Stomach (tissue), 4 donors: ENCODE measurements at regions not wholly inside any gene's neighbourhood (a gene's known extent, or its start where the extent isn't known, plus 50 kb on each side); places are given as distances from the start of the nearest gene placed in this dataset.
A peak's percentile ranks its signal among the peaks of the same experiment; 100 is the strongest.

Source experiments
- CTCF ChIP-seq, 7 experiments: fragments of 450-650 bp in 4 of 7; fragments of 200-600 bp in 3 of 7; sonication (generic) in 3 of 7; IDR thresholded peaks; one replicate each; pipeline ENCODE4 v1.5.1; 2016 to 2019; ENCODE audit warnings: antibody characterized with exemption in 7 of 7, control low read depth in 2 of 7, mild to moderate bottlenecking in 1 of 7
- EP300 ChIP-seq: sonication (generic); formaldehyde crosslinking; IDR thresholded peaks from one replicate; pipeline ENCODE4 v1.6.1; 2017; ENCODE audit warnings: antibody characterized with exemption
- POLR2A ChIP-seq, 4 donors: fragments of 450-650 bp; IDR thresholded peaks; one replicate each; pipeline ENCODE4 v1.6.1; 2016; ENCODE audit warnings: antibody characterized with exemption in 4 of 4, control low read depth in 2 of 4, mild to moderate bottlenecking in 1 of 4, moderate library complexity in 1 of 4
- POLR2AphosphoS5 ChIP-seq, 3 donors: sonication (generic); formaldehyde crosslinking; IDR thresholded peaks; one replicate each; pipeline ENCODE4 v1.6.1; 2016; ENCODE audit warnings: antibody characterized with exemption in 3 of 3

- TF ChIP-seq POLR2AphosphoS5 (IDR thresholded peaks at IDR 0.05) (peak in 2 of 3 donors; percentile 51 to 60), CTCF (IDR thresholded peaks at IDR 0.05) (no peak), POLR2A (IDR thresholded peaks at IDR 0.05) (no peak), EP300 (no peak)
Measured at GRCh38 chr18:22471546-22472131, 53.9 kb upstream of the CTAGE1 start.
